H1 (cell line): ENCODE measurements at regions not wholly inside any gene's neighbourhood (a gene's known extent, or its start where the extent isn't known, plus 50 kb on each side); places are given as distances from the start of the nearest gene placed in this dataset.

Experiments
- CREB1 ChIP-seq: IDR thresholded peaks from 2 replicates; pipeline ENCODE4 v1.6.1; 2012; ENCODE audit warnings: inconsistent platforms
- CTCF ChIP-seq, 3 experiments: IDR thresholded peaks; 1 replicate in 2 of 3; 2 replicates in 1 of 3; pipeline versions ENCODE4 v1.5.1 to v1.6.1; 2011; ENCODE audit warnings: low read length in 3 of 3, mild to moderate bottlenecking in 3 of 3, inconsistent platforms in 2 of 3, low read depth in 1 of 3, moderate library complexity in 1 of 3; ENCODE audit not compliant: insufficient read depth in 1 of 3; ENCODE audit errors: control extremely low read depth in 1 of 3
- GABPA ChIP-seq: IDR thresholded peaks from 2 replicates; pipeline ENCODE4 v1.6.1; 2011; ENCODE audit warnings: mild to moderate bottlenecking, low read length, moderate library complexity, borderline replicate concordance; ENCODE audit not compliant: insufficient read depth
- HDAC2 ChIP-seq, 2 experiments: fragments of 300-600 bp in 1 of 2; sonication (generic) in 1 of 2; IDR thresholded peaks; 2 replicates each; pipeline ENCODE4 v1.6.1; 2011 to 2012; ENCODE audit warnings: low read depth in 2 of 2, low read length in 2 of 2, mild to moderate bottlenecking in 2 of 2, moderate library complexity in 2 of 2, borderline replicate concordance in 1 of 2, inconsistent platforms in 1 of 2
- HDAC6 ChIP-seq: IDR thresholded peaks from one replicate; pipeline ENCODE4 v1.7.1; 2012; ENCODE audit warnings: low read depth, mild to moderate bottlenecking, inconsistent platforms, low read length, moderate library complexity
- POLR2A ChIP-seq, 2 experiments: IDR thresholded peaks; 1 replicate in 1 of 2; 2 replicates in 1 of 2; pipeline ENCODE4 v1.6.1; 2011; ENCODE audit warnings: low read depth in 2 of 2, low read length in 2 of 2, mild to moderate bottlenecking in 2 of 2; ENCODE audit errors: control extremely low read depth in 1 of 2
- SP2 ChIP-seq: IDR thresholded peaks from 2 replicates; pipeline ENCODE4 v1.6.1; 2012; ENCODE audit warnings: mild to moderate bottlenecking, low read length, inconsistent platforms
- YY1 ChIP-seq: IDR thresholded peaks from 2 replicates; pipeline ENCODE4 v1.6.1; 2011; ENCODE audit warnings: low read depth, mild to moderate bottlenecking, low read length

GRCh38 chr4:45679411-45679810 lies 444.4 kb downstream of the GABRG1 start:
- no peak for TF ChIP-seq CTCF (IDR thresholded peaks at IDR 0.05; ENCODE audit: control extremely low read depth in 1 of 3, insufficient read depth in 1 of 3, low read depth in 1 of 3, low read length in 3 of 3)
- no peak for TF ChIP-seq YY1
- TF ChIP-seq POLR2A (IDR thresholded peaks at IDR 0.05; ENCODE audit: control extremely low read depth in 1 of 2, low read depth in 2 of 2, low read length in 2 of 2), result no peak
- no peak for TF ChIP-seq HDAC2 (IDR thresholded peaks at IDR 0.05; ENCODE audit: borderline replicate concordance in 1 of 2, low read depth in 2 of 2, low read length in 2 of 2)
- TF ChIP-seq SP2, result no peak
- TF ChIP-seq HDAC6, result no peak
- no peak for TF ChIP-seq CREB1
- TF ChIP-seq GABPA, result no peak
